IMR-90 (cell line): ENCODE measurements at regions not wholly inside any gene's neighbourhood (a gene's known extent, or its start where the extent isn't known, plus 50 kb on each side); places are given as distances from the start of the nearest gene placed in this dataset.

Experiments used
- ATAC-seq: fragments of 200-7000 bp; cut with Tn5 transposase; 2 replicates; pipeline ENCODE4 v1.9.1; 2020; ENCODE audit warnings: low read depth, mild to moderate bottlenecking, moderate library complexity
- BruUV-seq: library from RNA; stranded (reverse); fragments of 400-500 nt; replicated peaks from 2 replicates; lab custom pipeline; 2021; lab: Mats Ljungman, UMichigan
- CTCF ChIA-PET: fragments of 300-600 bp; formaldehyde crosslinking; extraction: SDS; loops from one replicate; lab custom pipeline; 2021; ENCODE audit warnings: antibody characterized with exemption; lab: Yijun Ruan, JAX
- POLR2A ChIA-PET: fragments of 300-600 bp; sonication (Branson Sonifier 250); formaldehyde crosslinking; loops from one replicate; lab custom pipeline; 2022; ENCODE audit warnings: antibody characterized with exemption; ENCODE audit not compliant: unreplicated experiment; lab: Charles Lee
- DNase-seq: peaks from one replicate; pipeline ENCODE4 v3.0.0; 2013
- H2AFZ ChIP-seq: replicated peaks from 2 replicates; pipeline ENCODE3; 2013; ENCODE audit warnings: low read length, mild to moderate bottlenecking; ENCODE audit not compliant: poor library complexity
- H2AK5ac ChIP-seq: 2 replicates; pipeline ENCODE4 v1.6.1; 2013; ENCODE audit warnings: low read depth, low read length, inconsistent platforms
- H2AK9ac ChIP-seq: replicated peaks from 2 replicates; pipeline ENCODE3; 2013; ENCODE audit warnings: mild to moderate bottlenecking, low read depth, low read length, moderate library complexity; ENCODE audit not compliant: poor library complexity
- H2BK120ac ChIP-seq: 2 replicates; pipeline ENCODE4 v1.6.1; 2013; ENCODE audit warnings: low read depth, low read length, inconsistent platforms
- H2BK15ac ChIP-seq: 3 replicates; pipeline ENCODE4 v1.6.1; 2013; ENCODE audit warnings: low read depth, low read length, inconsistent platforms
- H2BK20ac ChIP-seq: 2 replicates; pipeline ENCODE4 v1.6.1; 2013; ENCODE audit warnings: low read depth, mild to moderate bottlenecking, inconsistent platforms, low read length, moderate library complexity
- H2BK5ac ChIP-seq: 2 replicates; pipeline ENCODE4 v1.6.1; 2013; ENCODE audit warnings: mild to moderate bottlenecking, low read depth, low read length, inconsistent platforms; ENCODE audit not compliant: poor library complexity, severe bottlenecking
- H3K14ac ChIP-seq: replicated peaks from 2 replicates; pipeline ENCODE4 v1.6.1; 2013; ENCODE audit warnings: low read depth, low read length, inconsistent platforms
- H3K18ac ChIP-seq: 2 replicates; pipeline ENCODE4 v1.6.1; 2013; ENCODE audit warnings: low read depth, low read length, control low read depth
- H3K23ac ChIP-seq: 2 replicates; pipeline ENCODE4 v1.6.1; 2013; ENCODE audit warnings: low read depth, low read length, inconsistent platforms
- H3K27ac ChIP-seq: 2 replicates; pipeline ENCODE4 v1.5.1; 2013; ENCODE audit warnings: mild to moderate bottlenecking, control low read depth, low read length; ENCODE audit not compliant: insufficient read depth
- H3K27me3 ChIP-seq: 2 replicates; pipeline ENCODE4 v1.6.1; 2013; ENCODE audit warnings: low read length; ENCODE audit not compliant: control insufficient read depth, insufficient read depth
- H3K36me3 ChIP-seq: 2 replicates; pipeline ENCODE4 v1.6.1; 2013; ENCODE audit warnings: low read length, mixed read lengths; ENCODE audit not compliant: control insufficient read depth, insufficient read depth
- H3K4ac ChIP-seq: 2 replicates; pipeline ENCODE4 v1.6.1; 2013; ENCODE audit warnings: low read depth, low read length, inconsistent platforms
- H3K4me1 ChIP-seq: 2 replicates; pipeline ENCODE4 v1.6.1; 2013; ENCODE audit warnings: low read length, mixed read lengths; ENCODE audit not compliant: control insufficient read depth, insufficient read depth
- H3K4me2 ChIP-seq: 2 replicates; pipeline ENCODE4 v1.6.1; 2013; ENCODE audit warnings: low read depth, mild to moderate bottlenecking, control low read depth, low read length, moderate library complexity
- H3K4me3 ChIP-seq: 2 replicates; pipeline ENCODE4 v1.5.1; 2013; ENCODE audit warnings: low read depth, mild to moderate bottlenecking, control low read depth, low read length, moderate library complexity; ENCODE audit not compliant: insufficient read depth
- H3K56ac ChIP-seq: 2 replicates; pipeline ENCODE4 v1.6.1; 2013; ENCODE audit warnings: low read length, inconsistent platforms; ENCODE audit not compliant: insufficient read depth; ENCODE audit errors: extremely low read depth
- H3K79me1 ChIP-seq, 2 experiments: 2 replicates each; pipeline ENCODE4 v1.6.1; 2013; ENCODE audit warnings: low read length in 2 of 2, inconsistent platforms in 1 of 2, low read depth in 1 of 2
- H3K9ac ChIP-seq: 2 replicates; pipeline ENCODE4 v1.6.1; 2013; ENCODE audit warnings: low read depth, low read length, control low read depth
- H3K9me1 ChIP-seq: 2 replicates; pipeline ENCODE4 v1.6.1; 2013; ENCODE audit warnings: low read length, inconsistent platforms; ENCODE audit not compliant: insufficient read depth
- H3K9me3 ChIP-seq: 2 replicates; pipeline ENCODE4 v1.6.1; 2013; ENCODE audit warnings: low read length; ENCODE audit not compliant: control insufficient read depth, insufficient read depth
- H4K20me1 ChIP-seq: 2 replicates; pipeline ENCODE4 v1.6.1; 2013; ENCODE audit warnings: low read length, inconsistent platforms; ENCODE audit not compliant: insufficient read depth
- H4K5ac ChIP-seq: 2 replicates; pipeline ENCODE4 v1.6.1; 2013; ENCODE audit warnings: mild to moderate bottlenecking, low read depth, low read length, control low read depth
- H4K8ac ChIP-seq, 2 experiments: 2 replicates each; pipeline ENCODE4 v1.6.1; 2013; ENCODE audit warnings: low read depth in 2 of 2, low read length in 2 of 2, control low read depth in 1 of 2, inconsistent platforms in 1 of 2
- H4K91ac ChIP-seq: 2 replicates; pipeline ENCODE4 v1.6.1; 2013; ENCODE audit warnings: low read depth, low read length, inconsistent platforms; ENCODE audit not compliant: insufficient read depth
- BHLHE40 ChIP-seq: fragments of 150-350 bp; IDR thresholded peaks from 2 replicates; pipeline ENCODE4 v1.6.1; 2016; ENCODE audit warnings: mild to moderate bottlenecking, low read depth, low read length
- CEBPB ChIP-seq: IDR thresholded peaks from 2 replicates; pipeline ENCODE4 v1.6.1; 2012; ENCODE audit warnings: low read depth, low read length, improper control_type of control experiment
- FOS ChIP-seq: fragments of 150-350 bp; IDR thresholded peaks from 2 replicates; pipeline ENCODE4 v1.6.1; 2016; ENCODE audit warnings: low read depth, low read length
- MAFK ChIP-seq: IDR thresholded peaks from 2 replicates; pipeline ENCODE4 v1.6.1; 2012; ENCODE audit warnings: low read depth, low read length, improper control_type of control experiment
- MAZ ChIP-seq: IDR thresholded peaks from 2 replicates; pipeline ENCODE4 v1.6.1; 2012; ENCODE audit warnings: low read depth, mild to moderate bottlenecking, low read length, improper control_type of control experiment, moderate library complexity, borderline replicate concordance
- MXI1 ChIP-seq: IDR thresholded peaks from 2 replicates; pipeline ENCODE4 v1.6.1; 2012; ENCODE audit warnings: low read depth, mild to moderate bottlenecking, low read length, moderate library complexity, borderline replicate concordance
- NFE2L2 ChIP-seq: fragments of 150-350 bp; IDR thresholded peaks from 2 replicates; pipeline ENCODE4 v1.6.1; 2016; ENCODE audit warnings: low read depth, mild to moderate bottlenecking, low read length
- POLR2A ChIP-seq: IDR thresholded peaks from 2 replicates; pipeline ENCODE4 v1.6.1; 2012; ENCODE audit warnings: mild to moderate bottlenecking, low read depth, low read length
- RCOR1 ChIP-seq: IDR thresholded peaks from 2 replicates; pipeline ENCODE4 v1.6.1; 2012; ENCODE audit warnings: mild to moderate bottlenecking, low read length, improper control_type of control experiment; ENCODE audit not compliant: insufficient replicate concordance
- SMC3 ChIP-seq: fragments of 150-350 bp; IDR thresholded peaks from 2 replicates; pipeline ENCODE4 v1.6.1; 2016; ENCODE audit warnings: low read depth, mild to moderate bottlenecking, antibody characterized with exemption, low read length, moderate library complexity
- WGBS, 2 experiments: methylation state at CpG; one replicate each; pipeline versions ENCODE4 v1.1.5 to v1.1.7; 2013; ENCODE audit warnings: missing lambda C conversion rate in 2 of 2; ENCODE audit not compliant: insufficient read length in 1 of 2; ENCODE audit errors: extremely low coverage in 2 of 2; 5-methylcytosine and 5-hydroxymethylcytosine counted together
- dilution Hi-C: fragments of 300-500 bp; cut with HindIII; formaldehyde crosslinking; loops from one replicate; pipeline ENCODE4 v1.14.3; 2018; ENCODE audit warnings: low sequenced_read_pairs; ENCODE audit not compliant: unreplicated experiment
- in situ Hi-C: fragments of 300-500 bp; cut with MboI; formaldehyde crosslinking; loops from 3 replicates; pipeline ENCODE4 v1.14.3; 2019; ENCODE audit warnings: low sequenced_read_pairs, inconsistent platforms, mixed read lengths
- intact Hi-C: fragments of 100-400 bp; cut with micrococcal nuclease; formaldehyde crosslinking; loops from 2 replicates; pipeline ENCODE4 v1.10.0; 2022
- TF ChIP-seq, protein P1 (sequence below): fragments of 150-350 bp; IDR thresholded peaks from 2 replicates; pipeline ENCODE4 v1.6.1; 2017; ENCODE audit warnings: mild to moderate bottlenecking, antibody characterized with exemption, low read length, low read depth
- TF ChIP-seq, protein P2 (sequence below): fragments of 150-350 bp; IDR thresholded peaks from 2 replicates; pipeline ENCODE4 v1.6.1; 2016; ENCODE audit warnings: low read depth, mild to moderate bottlenecking, low read length, moderate library complexity, borderline replicate concordance
- TF ChIP-seq, protein P3 (sequence below): conservative IDR thresholded peaks from 2 replicates; pipeline ENCODE4 v1.5.1; 2012; ENCODE audit warnings: mild to moderate bottlenecking, low read depth, low read length, improper control_type of control experiment

DNA sequence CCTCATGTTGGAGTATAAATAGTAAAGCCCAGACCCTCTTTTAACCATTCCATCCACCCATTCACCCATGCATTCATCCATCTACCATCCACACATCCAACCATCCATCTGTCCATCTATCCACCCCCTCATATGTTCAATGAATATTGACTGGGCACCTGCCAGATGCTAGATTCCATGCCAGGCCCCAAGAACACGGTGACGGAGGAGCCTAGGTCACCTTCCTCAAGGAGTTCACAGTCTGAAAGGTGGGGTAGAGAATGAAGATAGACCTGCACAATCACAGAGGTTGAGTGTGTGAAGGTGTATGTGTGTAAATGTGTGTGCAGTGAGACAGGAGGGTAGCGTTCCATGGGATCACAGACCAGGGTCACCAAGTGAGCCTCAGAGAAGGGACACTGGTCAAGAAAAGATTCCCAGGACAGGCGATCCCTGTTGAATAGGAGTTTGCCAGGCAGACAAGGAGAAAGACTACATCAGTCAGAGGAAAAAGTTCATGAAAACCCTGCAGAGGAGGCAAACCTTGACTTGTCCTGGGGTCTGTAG, 287.2 kb downstream of the CYP26B1 start:
- Histone ChIP-seq H3K4me3 (no peak overlapping the region), H4K20me1 (no peaks in the 10 kb centered on the region), H3K36me3 (no peaks in the 10 kb centered on the region), H3K27ac (no peak overlapping the region), H4K8ac (no peak overlapping the region), H2BK5ac (no peak overlapping the region), H3K18ac (no peak overlapping the region), H3K56ac (no peak overlapping the region), H2BK120ac (no peak overlapping the region), H2BK20ac (no peak overlapping the region), H4K91ac (no peak overlapping the region), H3K27me3 (peaks cover 26% of the 10 kb centered on the region), H3K9me1 (no peaks in the 10 kb centered on the region), H2BK15ac (no peak overlapping the region), H2AFZ (no peak overlapping the region), H3K14ac (no peak overlapping the region), H3K4me1 (no peaks in the 10 kb centered on the region), H4K5ac (no peak overlapping the region), H3K79me1 (no peaks in the 10 kb centered on the region), H3K4ac (no peak overlapping the region), H3K9me3 (no peaks in the 10 kb centered on the region; the same call in 1 of the 2 replicates), H3K9ac (no peak overlapping the region), H2AK9ac (no peak overlapping the region), H3K4me2 (no peak overlapping the region), H2AK5ac (no peak overlapping the region), H3K23ac (no peak overlapping the region)
- BruUV-seq = no TSS peak
- in situ Hi-C loops = no loop called here
- intact Hi-C loops = no loop called here
- CTCF ChIA-PET = no interaction called here
- DNase-seq = no peak
- TF ChIP-seq, protein P1, sequence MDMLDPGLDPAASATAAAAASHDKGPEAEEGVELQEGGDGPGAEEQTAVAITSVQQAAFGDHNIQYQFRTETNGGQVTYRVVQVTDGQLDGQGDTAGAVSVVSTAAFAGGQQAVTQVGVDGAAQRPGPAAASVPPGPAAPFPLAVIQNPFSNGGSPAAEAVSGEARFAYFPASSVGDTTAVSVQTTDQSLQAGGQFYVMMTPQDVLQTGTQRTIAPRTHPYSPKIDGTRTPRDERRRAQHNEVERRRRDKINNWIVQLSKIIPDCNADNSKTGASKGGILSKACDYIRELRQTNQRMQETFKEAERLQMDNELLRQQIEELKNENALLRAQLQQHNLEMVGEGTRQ = no peak
- TF ChIP-seq RCOR1 = no peak
- TF ChIP-seq, protein P2, sequence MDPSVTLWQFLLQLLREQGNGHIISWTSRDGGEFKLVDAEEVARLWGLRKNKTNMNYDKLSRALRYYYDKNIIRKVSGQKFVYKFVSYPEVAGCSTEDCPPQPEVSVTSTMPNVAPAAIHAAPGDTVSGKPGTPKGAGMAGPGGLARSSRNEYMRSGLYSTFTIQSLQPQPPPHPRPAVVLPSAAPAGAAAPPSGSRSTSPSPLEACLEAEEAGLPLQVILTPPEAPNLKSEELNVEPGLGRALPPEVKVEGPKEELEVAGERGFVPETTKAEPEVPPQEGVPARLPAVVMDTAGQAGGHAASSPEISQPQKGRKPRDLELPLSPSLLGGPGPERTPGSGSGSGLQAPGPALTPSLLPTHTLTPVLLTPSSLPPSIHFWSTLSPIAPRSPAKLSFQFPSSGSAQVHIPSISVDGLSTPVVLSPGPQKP = no peak
- TF ChIP-seq POLR2A = no peak
- no peak for TF ChIP-seq NFE2L2
- TF ChIP-seq BHLHE40 = no peak
- no peak for TF ChIP-seq FOS
- TF ChIP-seq CEBPB = no peak
- no peak for TF ChIP-seq MAZ
- no peak for TF ChIP-seq SMC3
- TF ChIP-seq, protein P3, sequence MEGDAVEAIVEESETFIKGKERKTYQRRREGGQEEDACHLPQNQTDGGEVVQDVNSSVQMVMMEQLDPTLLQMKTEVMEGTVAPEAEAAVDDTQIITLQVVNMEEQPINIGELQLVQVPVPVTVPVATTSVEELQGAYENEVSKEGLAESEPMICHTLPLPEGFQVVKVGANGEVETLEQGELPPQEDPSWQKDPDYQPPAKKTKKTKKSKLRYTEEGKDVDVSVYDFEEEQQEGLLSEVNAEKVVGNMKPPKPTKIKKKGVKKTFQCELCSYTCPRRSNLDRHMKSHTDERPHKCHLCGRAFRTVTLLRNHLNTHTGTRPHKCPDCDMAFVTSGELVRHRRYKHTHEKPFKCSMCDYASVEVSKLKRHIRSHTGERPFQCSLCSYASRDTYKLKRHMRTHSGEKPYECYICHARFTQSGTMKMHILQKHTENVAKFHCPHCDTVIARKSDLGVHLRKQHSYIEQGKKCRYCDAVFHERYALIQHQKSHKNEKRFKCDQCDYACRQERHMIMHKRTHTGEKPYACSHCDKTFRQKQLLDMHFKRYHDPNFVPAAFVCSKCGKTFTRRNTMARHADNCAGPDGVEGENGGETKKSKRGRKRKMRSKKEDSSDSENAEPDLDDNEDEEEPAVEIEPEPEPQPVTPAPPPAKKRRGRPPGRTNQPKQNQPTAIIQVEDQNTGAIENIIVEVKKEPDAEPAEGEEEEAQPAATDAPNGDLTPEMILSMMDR = no peak
- no peak for TF ChIP-seq MXI1
- no peak for TF ChIP-seq MAFK
- POLR2A ChIA-PET = no interaction called here
- 83% methylated on average over 1 of the region's 4 CpGs; no CpG with 5 or more reads in 1 of the 2 experiments for WGBS, 2 experiments
- dilution Hi-C loops = no loop called here
- no peak for ATAC-seq
